ENCODE measurements at regions not wholly inside any gene's neighbourhood (a gene's known extent, or its start where the extent isn't known, plus 50 kb on each side); places are given as distances from the start of the nearest gene placed in this dataset.

GRCh38 chr19:28855216-28855615 lies 357.7 kb downstream of the UQCRFS1 start:
- in situ Hi-C loops (cut with MboI): no loop called here
- CTCF ChIA-PET: interaction anchor here (2.3 kb wide), 1 partner anchor 118 kb away, joined by 8 read pairs; no protein-coding TSS in a partner anchor
- TF ChIP-seq, protein P1, sequence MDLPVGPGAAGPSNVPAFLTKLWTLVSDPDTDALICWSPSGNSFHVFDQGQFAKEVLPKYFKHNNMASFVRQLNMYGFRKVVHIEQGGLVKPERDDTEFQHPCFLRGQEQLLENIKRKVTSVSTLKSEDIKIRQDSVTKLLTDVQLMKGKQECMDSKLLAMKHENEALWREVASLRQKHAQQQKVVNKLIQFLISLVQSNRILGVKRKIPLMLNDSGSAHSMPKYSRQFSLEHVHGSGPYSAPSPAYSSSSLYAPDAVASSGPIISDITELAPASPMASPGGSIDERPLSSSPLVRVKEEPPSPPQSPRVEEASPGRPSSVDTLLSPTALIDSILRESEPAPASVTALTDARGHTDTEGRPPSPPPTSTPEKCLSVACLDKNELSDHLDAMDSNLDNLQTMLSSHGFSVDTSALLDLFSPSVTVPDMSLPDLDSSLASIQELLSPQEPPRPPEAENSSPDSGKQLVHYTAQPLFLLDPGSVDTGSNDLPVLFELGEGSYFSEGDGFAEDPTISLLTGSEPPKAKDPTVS (IDR thresholded peaks at IDR 0.05; ENCODE audit: low read depth, low read length): no peak
- TF ChIP-seq MYB (IDR thresholded peaks at IDR 0.05; ENCODE audit: borderline replicate concordance, low read depth, low read length) (no peak), CREM (IDR thresholded peaks at IDR 0.05; ENCODE audit: low read depth) (no peak), ZNF384 (IDR thresholded peaks at IDR 0.05; ENCODE audit: borderline replicate concordance, low read depth, low read length) (no peak), RAD21 (IDR thresholded peaks at IDR 0.05; ENCODE audit: insufficient read depth, low read depth, low read length) (no peak), ZNF24 (IDR thresholded peaks at IDR 0.05) (no peak), FOXK2 (IDR thresholded peaks at IDR 0.05) (no peak), E2F4 (IDR thresholded peaks at IDR 0.05; ENCODE audit: low read depth, low read length) (no peak), E4F1 (IDR thresholded peaks at IDR 0.05; ENCODE audit: borderline replicate concordance, partially characterized antibody) (no peak), ZBTB11 (CRISPR knock-in tag; IDR thresholded peaks at IDR 0.05) (no peak), ATF3 (IDR thresholded peaks at IDR 0.05; ENCODE audit: borderline replicate concordance, extremely low read depth, low read depth, low read length) (no peak), BMI1 (IDR thresholded peaks at IDR 0.05; ENCODE audit: borderline replicate concordance) (no peak)

More at GRCh38 chr19:28855216-28855615, 357.7 kb downstream of the UQCRFS1 start:
- no peak overlapping the region for H3K27ac ChIP-seq (ENCODE audit: control insufficient read depth, insufficient read depth)
- intact Hi-C loops (cut with micrococcal nuclease; ENCODE audit: unreplicated experiment): no loop called here
- POLR2A ChIA-PET: no interaction called here
- 8% methylated on average over 3 of the region's 3 CpGs for WGBS (ENCODE audit: insufficient coverage, insufficient replicate concordance, low lambda C conversion rate, missing lambda C conversion rate)
- no peak for ATAC-seq
- H3K4me3 ChIP-seq: no peak overlapping the region
- H3K4me2 ChIP-seq (ENCODE audit: control insufficient read depth, insufficient read depth): no peak overlapping the region
- H4K20me1 ChIP-seq (ENCODE audit: control insufficient read depth, insufficient read depth): no peaks in the 10 kb centered on the region
- H3K4me1 ChIP-seq (ENCODE audit: control insufficient read depth, insufficient read depth, low read length): no peaks in the 10 kb centered on the region
- no peak for FAIRE-seq
- H2AFZ ChIP-seq (ENCODE audit: control insufficient read depth, low read depth, low read length): no peak overlapping the region
- H3K79me2 ChIP-seq (ENCODE audit: control insufficient read depth, insufficient read depth, low read length): no peaks in the 10 kb centered on the region
- H3K27me3 ChIP-seq (replicated peaks in 1 of 2; ENCODE audit: control insufficient read depth in 2 of 2, insufficient read depth in 2 of 2, low read length in 1 of 2): no peaks in the 10 kb centered on the region
- no peak overlapping the region for H3K9ac ChIP-seq (ENCODE audit: control insufficient read depth, insufficient read depth, low read length)
- no TSS peak for BruUV-seq (replicated peaks)
- RAD21 ChIA-PET (ENCODE audit: unreplicated experiment): no interaction called here
- SMC1A ChIA-PET (ENCODE audit: uncharacterized antibody, unreplicated experiment): no interaction called here
- no peaks in the 10 kb centered on the region for H3K36me3 ChIP-seq (ENCODE audit: control insufficient read depth in 2 of 2, insufficient read depth in 2 of 2, low read length in 1 of 2)
- no peak for DNase-seq (ENCODE audit: low read depth, low spot score)
- H3K9me3 ChIP-seq (replicated peaks; ENCODE audit: control insufficient read depth, insufficient read depth, low read length): no peaks in the 10 kb centered on the region; the same call in 2 of the 3 replicates
